HG03025 (cell line): ENCODE measurements at regions not wholly inside any gene's neighbourhood (a gene's known extent, or its start where the extent isn't known, plus 50 kb on each side); places are given as distances from the start of the nearest gene placed in this dataset.

Experiments
- ATAC-seq: cut with Tn5 transposase; IDR thresholded peaks from one replicate; pipeline ENCODE4 v1.9.1; 2021; ENCODE audit warnings: mild to moderate bottlenecking, moderate library complexity; ENCODE audit not compliant: unreplicated experiment, low FRiP score

- no peak for ATAC-seq
Observed at GRCh38 chr3:31357451-31357850, 175.3 kb upstream of the STT3B start.

DNA sequence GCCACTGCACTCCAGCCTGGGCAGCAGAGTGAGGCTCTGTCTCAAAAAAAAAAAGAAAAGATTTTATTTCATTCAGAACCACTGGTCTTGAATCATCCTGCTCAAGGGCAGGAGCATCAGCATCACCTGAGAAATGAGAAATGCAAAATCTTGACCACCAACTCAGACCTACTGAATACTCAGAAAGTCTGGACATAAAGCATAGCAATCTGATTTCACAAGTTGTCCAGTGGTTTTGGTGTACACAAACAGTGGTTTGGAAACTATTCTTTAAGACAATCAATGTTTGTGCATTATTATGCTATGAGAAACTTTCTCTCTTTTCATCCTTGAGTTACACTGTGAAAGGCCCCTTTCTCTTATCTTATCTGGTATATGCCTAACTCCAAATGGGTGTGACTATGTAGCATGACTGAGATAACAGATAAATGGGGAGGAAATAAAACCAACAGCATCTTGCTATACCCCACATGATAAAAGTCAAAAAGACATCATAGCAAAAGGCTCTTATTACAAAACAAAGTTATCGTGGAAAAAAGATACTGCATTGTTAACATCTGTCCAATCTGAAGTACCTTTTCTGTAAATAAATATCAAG is 174.2 kb upstream of the STT3B start:
- ATAC-seq, result no peak

GRCh38 chr3:31361371-31362273 is 171.1 kb upstream of the STT3B start:
- ATAC-seq, result no peak

GRCh38 chr3:31364188-31364587 is 168.5 kb upstream of the STT3B start:
- ATAC-seq, result no peak

DNA sequence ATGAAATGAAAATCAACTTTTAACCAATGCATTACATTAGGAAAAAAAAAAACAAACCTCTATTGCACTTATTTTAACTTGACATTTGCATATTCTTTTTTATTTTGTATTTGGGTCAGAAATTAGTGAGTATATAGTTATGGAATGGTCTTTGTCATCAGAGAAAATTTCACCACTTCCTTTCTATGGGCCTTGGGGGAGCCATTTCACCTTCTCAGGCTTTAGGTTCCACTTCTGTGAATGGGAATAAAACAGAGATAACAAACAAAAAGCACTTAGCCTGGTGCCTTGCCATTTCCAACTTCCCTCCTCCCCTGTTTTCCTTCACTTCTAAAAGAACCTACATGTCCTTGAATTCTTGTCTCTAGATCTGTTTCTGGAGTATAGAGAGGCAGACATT is 168.0 kb upstream of the STT3B start:
- ATAC-seq, result no peak

DNA sequence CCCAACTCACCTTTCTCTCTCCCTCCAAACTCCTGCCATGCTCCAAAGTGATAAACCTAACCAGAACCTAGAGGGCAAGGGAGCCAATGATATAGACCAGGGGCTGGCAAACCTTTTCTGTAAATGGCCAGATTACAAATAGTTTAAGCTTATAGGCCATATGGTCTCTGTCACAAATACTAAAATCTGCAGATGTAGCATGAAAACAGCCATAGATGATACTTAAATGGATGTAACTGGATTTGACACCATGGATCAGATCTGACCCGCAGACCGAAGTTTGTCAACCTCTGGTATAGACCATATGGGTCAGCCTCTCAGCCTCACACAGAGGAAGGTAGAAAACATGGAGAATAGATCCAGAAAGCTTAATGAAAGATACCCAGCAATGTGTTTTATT is 165.2 kb upstream of the STT3B start:
- no peak for ATAC-seq

- ATAC-seq, result no peak
Observed at GRCh38 chr3:31369637-31370379, 162.9 kb upstream of the STT3B start.

DNA sequence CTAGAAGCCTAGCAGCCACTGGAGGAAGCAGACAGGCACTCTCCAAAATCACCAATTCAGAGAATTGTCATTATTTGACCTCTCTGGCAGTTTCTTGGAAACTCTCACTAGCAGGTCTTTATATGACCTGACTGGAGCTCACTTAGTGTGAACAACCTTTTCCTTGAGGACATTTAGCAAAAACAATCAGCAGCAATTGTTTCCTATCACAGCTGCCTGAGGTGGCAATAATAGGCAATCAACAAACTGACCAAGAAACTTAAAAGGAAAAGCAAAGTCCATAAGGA is 162.4 kb upstream of the STT3B start:
- no peak for ATAC-seq

- ATAC-seq, result no peak
Observed at GRCh38 chr3:31370681-31371080, 162.0 kb upstream of the STT3B start.

GRCh38 chr3:31371484-31372177 is 161.1 kb upstream of the STT3B start:
- no peak for ATAC-seq

DNA sequence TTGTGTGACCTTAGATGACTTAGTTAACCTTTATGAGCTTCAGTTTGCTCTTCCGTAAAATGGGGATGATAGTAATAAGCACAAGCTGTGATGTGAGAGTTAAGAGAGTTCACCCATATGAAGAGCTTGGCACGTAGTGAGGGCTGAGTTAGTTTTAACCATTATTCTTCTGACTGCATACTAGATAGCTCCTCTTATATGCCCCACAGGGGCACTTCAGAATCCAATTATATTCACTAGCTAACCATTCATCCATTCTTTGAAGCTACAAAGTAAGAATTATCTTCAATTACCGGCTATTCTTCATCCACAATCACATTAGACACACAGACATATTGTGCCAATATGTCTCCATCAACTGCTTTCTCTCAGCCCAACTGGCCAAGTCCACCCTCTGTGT is 159.0 kb upstream of the STT3B start:
- no peak for ATAC-seq

- no peak for ATAC-seq
Observed at GRCh38 chr3:31377045-31377642, 155.6 kb upstream of the STT3B start.

DNA sequence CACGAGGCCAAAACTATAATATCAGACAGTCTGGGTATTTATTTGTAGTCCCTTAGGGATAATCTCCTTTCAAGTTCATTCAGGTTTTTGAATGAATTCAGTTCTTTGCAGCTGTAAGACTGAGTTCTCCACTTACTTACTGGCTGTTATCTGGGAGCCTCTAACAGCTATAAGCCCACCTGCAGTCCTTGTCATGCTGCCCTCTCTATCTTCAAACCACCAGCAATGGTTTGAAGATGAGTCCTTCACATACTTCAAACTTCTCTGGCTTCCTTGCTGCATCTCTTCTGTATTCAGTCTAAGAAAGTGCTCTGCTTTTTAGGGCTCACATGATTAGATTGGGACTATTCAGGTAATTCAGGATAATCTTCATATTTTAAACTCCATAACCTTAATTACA is 154.5 kb upstream of the STT3B start:
- no peak for ATAC-seq

DNA sequence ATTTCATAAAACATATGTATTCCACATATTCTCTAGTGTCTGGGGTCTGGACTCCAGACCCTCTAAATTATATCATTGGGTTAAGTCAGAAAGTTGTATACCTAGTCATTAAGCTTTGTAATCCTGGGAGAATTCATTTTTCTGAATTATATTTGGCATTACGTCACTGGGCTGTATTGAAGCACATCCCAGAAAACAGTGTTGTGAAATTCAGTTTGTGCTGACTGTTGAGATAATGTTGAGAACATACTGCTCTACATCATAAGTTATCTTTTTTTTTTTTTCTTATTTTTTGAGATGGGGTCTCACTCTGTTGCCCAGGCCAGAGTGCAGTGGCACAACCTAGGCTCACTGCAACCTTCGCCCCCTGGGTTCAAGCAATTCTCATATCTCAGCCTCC is 153.1 kb upstream of the STT3B start:
- no peak for ATAC-seq

DNA sequence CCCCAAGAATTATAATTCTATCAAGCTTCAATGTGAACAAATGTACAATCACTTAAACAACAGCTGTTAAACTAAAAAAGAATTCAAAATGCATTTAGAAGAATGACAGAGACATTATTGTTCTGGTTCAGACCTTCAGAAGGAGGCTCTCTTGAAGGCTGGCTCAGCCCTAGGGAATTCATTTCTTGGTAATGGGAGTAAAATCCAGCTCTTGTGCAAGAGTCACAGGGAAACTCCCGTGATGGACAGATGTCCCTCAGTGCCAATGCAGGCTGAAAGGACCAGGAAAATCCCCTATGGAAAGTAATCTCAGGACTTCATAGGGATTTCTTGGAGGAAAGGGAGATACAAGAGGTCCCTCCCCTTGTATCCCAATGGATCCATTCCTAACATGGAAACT is 149.9 kb upstream of the STT3B start:
- ATAC-seq, result no peak

DNA sequence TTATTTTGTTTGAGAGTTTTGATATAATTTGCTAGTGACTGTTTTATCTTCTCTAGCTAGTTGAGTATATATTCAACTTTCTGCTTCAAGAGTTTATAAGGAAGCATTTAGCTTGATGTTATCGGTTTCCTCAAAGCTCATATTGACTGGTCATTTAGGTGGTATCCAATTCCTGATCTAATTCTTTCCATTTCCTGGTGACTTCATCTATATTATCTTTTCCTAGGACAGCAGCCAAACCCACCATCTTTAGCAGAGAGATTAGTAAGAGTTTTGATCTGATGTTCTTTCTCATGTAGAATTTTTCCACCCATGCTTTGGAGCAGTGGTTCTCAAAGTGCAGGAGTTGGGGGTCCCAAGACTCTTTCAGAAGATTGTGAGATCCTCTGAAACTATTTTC is 148.6 kb upstream of the STT3B start:
- ATAC-seq, result no peak

- no peak for ATAC-seq
Observed at GRCh38 chr3:31389939-31390338, 142.8 kb upstream of the STT3B start.

GRCh38 chr3:31390466-31390865 is 142.3 kb upstream of the STT3B start:
- no peak for ATAC-seq

DNA sequence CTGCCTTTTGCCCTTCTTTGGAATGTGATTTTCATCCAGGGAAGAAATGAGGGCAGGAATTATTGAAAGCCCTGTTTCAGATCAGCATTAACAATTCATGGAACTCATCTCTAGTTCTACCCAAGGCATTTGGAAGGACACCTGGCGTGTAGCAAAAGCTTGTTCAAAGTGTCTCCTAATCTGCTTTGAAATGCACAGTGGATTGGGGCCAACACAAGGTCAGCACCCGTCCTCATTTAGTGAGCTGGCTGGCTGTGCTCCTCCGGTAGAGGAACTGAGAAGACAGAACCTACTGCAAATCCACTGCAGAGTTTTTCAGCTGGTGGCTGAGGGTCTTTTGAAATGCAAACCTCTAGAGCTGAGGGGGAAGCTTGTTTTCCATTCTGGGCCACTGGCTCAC is 141.6 kb upstream of the STT3B start:
- ATAC-seq, result no peak

- ATAC-seq, result peak; percentile 77
Observed at GRCh38 chr3:31392568-31392967, 140.2 kb upstream of the STT3B start.

DNA sequence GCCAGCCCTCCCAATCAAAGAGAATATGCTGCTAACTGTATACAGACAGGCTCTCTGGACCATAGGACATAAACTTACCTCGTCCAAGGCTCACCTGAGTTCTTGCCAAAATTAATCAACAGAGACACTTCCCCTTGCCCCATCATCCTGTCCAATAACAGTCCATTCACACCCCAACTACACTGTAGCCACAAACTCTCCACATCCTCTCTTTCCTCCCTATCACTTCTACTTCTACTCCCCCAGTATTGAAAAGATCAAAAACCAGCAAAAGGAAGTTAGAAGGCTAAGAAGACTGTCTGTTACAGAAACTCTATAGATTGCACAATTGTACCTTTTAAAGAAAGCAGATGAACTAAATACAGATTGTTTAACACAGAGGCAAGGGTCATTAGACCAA is 133.5 kb upstream of the STT3B start:
- ATAC-seq, result no peak
